HUDEP-2 (cell line): ENCODE measurements at regions not wholly inside any gene's neighbourhood (a gene's known extent, or its start where the extent isn't known, plus 50 kb on each side); places are given as distances from the start of the nearest gene placed in this dataset.

Source experiments
- DNase-seq, 76 experiments: peaks; one replicate each; lab custom pipeline; 2025; ENCODE audit not compliant: unreplicated experiment in 76 of 76; lab: John Stamatoyannopoulos, UW

DNA sequence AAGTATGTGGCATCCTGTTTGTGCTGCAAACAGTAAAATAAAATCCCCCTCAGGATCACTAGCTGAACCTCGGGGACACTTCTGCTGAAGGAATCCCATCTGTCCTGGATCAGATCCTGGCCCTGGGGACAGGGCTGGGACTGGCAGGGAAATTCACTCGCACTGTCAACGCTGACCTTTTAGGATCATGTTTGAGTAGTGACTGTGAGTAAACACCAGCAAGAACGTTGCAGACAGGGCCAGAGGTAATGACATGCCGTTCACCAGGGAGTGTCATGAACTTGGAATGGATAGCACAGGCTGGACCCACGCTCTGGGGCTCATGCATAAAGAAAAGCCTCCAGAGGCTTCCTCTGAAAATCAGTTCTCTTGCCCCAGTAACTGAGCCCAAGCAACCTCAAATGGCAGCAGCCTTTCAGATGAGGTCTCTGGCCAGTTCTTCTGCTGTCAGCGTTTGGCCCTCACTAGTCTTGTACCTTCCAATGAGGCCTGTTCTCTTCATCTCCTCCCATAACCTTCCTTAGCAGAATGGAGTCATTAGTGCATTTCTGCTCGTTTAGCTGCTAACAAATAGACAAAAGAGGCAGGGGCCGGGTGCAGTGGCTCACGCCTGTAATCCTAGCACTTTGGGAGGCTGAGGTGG is 51.0 kb upstream of the BARX2 start:
- DNase-seq, result no peak

DNA sequence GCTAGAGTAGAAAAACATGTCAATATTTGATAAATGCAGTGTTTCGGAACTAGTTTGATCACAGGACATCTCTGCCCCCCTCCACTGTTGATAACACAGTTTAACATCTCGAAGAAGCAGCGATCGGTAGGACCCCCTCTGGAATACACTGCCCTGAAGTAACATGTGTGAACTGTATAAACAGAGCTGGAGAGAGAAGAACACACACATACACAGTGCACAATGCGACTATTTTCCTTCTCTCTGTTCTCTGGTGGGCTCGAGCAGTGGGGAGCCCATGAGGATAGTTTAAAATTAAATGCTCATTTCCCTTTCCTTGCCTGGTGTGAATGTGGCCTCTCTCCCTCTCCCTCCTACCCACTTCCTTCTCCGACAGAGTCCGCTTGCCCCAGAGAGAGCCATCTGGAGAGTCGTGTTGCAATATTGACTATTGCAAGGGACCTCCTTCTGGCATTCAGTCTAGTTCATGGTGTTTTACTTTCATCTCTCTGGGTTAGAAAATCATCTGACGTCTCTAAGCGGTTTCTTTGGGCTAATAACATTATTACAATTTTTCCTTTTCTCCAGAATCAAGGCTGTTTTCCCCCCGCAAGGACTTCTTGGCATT is 51.6 kb upstream of the BARX2 start:
- DNase-seq, result no peak

DNA sequence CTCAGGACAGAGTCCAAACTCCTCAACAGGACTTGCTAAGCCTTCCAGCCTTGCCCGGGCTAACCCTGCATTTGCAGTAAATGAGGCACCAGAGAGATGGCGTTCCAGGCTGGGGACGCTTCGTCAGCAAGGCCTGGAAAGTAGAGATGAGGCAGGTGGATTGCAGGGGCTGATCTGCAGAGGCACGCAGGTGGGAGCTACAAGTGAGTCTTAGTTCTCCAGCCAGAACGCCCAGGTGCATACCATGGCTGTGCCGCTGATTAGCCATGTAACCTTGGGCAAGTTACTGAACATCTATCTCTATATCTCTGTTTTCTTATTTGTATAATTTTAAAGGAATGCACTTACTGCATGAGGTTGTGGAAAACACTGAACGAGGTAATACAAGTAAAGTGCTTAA is 52.7 kb upstream of the BARX2 start:
- no peak for DNase-seq

DNA sequence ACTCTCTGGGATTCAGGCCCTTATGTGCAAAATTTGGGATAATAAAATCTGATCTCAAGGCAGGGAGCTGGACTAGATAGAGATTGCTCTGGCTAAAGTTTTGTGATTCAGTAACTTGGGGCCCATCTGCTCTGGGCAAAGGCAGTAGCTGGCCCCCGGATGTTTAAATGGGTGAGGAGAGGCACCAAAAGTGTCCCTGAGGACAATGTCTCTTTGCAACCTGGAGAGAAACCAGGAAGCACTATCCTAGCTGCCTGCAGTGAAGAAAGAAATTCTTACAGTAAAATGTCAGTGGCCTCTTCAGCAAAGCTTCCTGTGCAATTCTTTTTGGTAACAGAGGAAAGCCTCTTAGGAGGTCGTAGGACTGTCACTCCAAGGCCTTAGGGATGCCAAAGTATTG is 54.6 kb upstream of the BARX2 start:
- no peak for DNase-seq

DNA sequence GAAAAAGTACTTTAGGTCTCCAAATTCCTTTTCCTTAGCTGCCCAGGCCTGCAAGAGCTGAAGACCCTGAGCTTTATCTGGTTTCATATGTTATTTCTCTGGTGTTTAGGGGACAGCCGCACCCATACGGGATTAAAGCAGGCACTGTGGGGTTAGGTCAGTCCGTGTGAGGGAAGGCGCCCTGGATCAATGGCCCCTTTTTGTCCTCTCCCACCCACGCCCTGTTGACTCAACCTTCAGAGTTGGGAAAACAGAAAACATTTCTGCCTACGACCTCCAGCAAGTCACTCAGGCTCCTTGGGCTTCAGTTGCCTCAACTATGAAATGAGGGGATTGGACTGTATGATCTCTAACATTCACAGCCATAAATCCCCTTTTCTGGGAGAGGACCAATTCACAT is 55.2 kb upstream of the BARX2 start:
- DNase-seq, result no peak

DNA sequence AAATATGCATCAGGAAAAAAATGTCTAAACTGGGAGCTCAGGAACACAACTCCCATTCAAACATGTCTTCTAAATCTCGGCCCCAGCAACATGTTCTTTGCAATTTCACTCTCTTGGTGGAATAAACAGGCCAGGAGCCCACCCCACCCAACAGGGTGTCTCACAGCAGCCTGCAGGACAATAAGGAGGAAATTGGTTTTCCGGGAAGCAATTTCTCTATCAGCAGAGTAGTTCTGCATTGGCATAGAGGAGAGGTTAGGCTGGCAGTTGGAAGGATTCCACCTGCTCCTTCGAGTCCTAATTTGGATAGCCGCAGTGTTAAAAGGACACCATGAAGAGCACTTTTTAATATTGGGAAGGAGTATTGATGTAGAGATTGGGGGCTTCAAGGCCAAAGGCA is 55.9 kb upstream of the BARX2 start:
- no peak for DNase-seq

DNA sequence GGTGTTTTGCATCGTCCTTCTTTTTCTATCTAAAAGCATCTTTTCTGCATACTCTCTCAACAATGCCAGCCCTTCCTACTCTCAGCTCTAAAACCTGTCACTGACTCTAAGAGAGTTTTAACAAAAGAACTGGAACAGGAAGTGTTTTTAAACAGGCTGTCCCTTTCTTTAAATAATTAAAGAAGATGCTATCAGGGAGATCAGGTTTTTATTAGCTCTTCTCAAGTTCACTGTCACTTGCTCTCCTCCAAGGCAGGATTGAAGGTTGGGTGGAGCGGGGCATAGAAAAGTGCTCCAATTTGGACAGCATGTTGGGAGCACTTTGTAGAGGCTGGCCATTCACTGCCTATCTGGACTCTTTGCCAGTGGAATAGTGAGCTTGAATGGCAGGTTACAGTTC is 56.4 kb upstream of the BARX2 start:
- no peak for DNase-seq

DNA sequence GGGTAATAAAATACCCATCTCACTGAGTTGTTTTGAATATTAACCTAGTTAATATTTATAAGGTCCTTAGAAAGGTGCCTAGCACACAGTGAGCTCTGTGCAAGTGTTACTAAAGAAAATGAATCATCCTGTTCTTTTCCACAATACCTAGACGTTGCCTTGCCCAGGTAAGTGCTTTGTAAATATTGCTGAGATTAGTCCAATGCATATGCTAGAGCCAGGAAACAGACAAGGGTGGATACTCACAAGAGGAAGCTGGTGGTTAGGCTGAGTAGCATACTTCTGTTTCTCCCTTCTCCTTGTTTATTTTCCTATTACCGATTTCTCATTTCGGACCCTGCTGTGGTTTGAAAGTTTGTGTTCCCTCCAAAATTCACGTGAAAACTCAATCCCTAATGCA is 58.1 kb upstream of the BARX2 start:
- DNase-seq, result no peak

DNA sequence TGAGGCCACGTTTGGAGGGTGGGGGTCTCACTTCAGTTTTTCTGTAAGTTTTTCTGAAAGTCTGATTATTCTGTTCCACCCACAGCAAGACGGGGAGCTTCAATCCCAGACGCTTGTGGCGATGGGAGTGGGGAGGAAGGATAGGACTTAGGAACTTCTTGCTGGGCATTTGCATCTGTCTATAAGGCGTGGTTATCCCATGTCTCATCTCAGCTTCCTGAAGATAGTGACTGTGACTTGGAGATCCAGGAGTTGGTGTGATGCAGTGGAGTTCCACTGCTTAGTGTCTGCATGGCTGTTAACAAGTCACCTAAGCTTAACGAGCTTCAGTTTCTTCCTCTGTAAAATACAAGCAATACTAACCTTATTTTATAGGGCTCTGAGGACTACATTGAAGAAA is 58.9 kb upstream of the BARX2 start:
- DNase-seq, result no peak

DNA sequence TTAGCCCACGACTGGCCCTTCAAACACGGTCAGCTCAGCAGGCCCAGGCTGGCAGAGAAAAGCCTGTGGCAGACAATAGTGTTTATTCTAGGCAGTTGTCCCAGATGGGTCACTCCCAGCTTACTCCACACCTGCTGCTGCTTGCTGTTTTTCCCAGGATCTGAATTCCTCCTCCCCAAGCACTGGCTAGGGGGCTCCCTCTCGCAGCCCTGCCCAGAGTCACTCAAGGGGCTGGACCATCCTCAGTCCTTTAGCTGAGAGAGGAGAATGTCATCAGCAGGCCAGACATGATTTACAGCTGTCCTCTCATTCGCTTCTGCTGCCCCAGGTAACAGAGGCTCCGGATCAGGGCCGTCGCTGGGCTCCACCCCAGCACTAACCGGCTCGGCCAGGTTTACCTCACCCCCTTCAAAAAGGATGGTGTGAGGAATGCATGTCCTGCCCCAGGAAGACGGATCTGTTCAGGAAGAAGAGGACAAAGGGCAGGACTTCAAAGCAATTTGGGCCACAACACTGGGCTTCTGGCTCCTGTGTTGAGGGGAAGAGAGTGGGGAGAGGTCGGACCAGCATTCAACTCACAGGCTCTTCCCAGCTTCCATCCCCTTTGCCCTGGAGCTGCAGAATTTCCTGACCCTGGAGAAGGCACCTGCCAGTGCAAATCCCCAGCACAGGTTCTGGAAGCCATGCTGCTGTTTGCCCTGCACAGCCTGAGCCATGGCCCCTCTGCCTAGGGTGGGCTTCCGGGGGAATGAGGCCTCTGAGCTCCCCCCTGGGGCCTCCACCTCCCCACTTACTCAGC is 59.7 kb upstream of the BARX2 start:
- no peak for DNase-seq

DNA sequence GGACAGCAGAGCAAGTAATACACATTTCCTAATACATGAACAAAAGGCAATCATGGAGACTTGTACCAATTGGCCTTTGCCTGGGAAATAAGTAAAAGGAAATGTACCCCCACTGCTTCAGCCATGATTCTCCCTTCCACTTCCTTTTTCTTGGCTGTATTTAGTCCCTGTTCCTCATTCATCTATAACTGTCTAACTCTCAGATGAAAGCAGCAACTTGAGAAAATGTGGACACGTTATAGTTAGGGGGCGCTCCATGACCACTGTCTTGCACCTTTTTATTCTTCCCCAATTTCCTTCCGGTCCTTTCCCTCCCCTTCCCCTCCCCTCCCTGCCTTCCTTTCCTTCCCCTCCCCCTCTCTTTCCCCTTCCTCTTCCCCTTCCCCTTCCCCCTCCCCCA is 61.3 kb upstream of the BARX2 start:
- no peak for DNase-seq

DNA sequence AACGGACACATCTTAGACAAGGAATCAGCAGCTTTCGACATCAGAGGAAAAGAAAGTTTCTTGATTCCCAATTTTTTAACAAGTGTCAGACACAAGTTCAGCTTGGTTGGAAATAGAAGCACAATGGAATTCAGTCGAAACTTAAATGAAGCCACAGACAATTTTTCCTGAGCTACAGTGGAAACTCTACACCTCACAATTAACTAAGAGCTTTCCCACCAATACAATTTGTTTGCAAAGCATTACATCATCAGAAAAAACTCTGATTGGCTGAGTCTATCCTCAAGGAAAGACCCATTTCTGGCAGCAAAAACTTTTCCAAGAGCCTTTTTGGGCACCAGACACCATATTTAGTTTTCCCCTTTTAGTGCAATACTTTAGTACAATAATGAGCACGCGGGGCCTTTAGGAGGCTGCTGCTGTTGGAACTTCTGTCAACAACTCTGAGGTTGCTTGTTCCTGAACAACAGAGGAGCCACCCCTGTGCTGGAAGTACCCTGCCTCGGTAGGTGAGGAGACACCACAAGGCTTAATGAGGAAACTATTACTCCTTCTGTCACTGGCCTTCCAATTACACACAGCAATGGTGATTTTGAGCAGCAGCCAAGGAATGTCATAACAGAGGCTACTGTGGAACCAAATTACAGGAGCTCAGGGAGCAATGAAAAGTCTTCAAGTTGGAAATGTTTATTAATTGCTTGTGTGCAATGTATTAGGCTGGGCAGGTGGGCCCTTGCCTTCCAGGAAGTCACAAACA is 61.9 kb upstream of the BARX2 start:
- DNase-seq, result no peak

DNA sequence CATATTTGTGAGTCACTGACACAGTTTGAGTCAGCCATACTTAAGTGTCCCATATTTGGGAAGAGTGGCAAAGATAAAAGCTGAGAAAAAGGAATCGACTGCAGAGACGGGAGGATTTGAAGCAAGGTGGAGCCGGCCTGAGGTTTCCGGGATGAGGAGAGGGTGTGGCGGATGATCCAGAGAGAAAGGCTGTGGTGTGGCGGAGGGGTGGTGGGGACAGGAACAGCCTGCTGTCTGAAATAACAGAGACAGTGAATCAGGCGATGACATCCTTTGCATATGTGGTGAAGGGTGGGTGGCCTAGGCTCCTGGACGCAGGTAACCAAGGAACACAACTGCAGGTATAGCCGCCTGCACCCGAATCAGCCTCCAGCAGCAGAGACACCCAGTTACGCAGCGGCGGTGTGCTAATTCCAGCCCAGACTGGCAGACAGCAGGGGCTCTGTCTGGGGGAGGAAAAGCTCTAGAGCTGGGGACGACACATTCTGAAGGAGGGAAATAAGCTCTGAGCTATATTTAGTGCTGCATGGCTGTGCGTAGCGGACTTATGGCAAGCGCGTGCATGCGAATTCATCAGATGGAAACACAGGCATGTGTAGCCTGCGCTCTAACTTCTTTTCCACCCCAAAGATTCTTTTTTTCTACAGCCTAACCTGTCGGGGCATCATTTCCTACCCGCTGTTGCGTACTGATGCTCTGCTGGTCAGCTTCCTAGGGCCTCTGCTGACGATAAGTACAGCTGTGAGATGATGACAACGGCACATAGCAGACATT is 62.7 kb upstream of the BARX2 start:
- DNase-seq, result no peak

DNA sequence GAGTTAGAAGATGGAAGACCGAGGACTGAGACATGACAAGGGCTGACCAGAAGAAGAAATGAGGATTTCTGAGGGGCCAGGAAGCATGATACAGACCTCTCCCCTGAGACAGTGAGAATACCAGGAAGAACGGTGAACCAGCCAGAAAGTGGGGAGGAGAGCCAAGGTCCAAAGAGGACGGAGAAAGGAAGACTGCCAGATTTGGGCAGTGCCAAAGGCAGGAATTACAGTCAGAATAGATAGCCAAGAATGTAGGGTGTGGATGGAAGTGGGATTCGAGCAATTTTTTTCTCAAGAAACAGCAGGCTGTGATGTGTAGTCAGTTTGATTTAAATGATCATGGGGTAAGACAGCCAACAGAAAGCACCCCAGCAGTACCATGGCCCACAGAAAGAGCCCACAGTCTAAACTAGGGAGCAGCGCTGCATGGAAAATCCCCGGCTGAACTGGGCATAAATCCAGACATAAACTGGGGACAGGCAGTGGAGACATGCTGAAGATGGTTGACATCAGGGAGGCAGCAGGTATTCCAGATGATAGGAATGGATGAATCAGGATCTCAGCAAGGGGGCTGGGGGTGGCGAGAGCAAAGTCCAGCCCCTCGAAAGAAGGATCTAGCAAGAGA is 67.3 kb upstream of the BARX2 start:
- no peak for DNase-seq

DNA sequence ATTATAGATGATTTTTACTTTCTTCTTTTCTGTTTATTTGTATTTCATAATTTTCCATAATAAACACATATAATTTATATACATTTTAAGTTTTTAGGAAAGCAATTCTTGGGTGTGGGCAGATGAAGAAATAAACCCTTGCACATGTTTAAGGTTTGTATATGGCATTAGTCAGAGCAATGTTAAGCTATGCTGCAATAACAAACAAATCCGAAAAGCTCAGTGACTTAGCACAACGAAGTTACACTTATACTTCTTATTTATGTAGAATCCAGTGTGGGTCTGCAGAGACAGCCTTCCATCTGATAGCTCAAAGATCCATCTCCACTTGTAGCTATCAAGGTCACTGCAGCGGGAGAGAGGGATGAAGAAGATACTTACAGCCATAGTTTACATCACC is 68.5 kb upstream of the BARX2 start:
- DNase-seq, result no peak

DNA sequence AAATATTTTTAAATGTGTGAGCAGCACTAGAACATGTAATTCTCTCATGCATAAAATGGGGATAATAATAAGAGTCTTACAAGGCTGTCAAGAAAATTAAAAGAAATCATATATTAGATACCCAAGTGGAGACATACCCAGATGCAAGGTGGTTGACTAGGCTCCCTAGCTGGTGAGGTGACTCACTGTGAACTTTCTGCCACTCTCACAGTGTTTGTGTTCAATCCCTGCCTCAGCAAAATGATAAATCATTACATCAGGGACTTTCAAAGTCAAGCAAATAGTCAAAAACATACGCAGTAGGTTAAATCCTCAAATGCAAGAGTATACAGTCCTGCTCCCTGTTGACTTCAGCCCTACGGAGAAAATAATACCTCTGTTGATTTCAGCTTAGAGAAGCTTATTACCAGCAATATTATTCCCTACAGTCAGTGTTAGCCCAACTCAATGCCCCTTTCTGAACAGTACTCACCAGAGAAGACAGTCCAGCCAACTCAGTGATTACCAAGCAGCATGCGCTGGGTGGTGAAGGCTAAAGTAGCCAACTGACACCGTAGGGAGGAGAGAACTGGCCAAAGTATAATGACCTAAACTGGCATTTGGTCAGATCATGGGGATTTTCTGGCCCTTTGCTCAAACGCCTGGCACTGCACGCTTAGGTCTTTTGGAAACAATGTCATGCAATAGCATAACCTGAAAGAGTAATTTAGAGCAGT is 73.1 kb upstream of the BARX2 start:
- DNase-seq, result no peak

DNA sequence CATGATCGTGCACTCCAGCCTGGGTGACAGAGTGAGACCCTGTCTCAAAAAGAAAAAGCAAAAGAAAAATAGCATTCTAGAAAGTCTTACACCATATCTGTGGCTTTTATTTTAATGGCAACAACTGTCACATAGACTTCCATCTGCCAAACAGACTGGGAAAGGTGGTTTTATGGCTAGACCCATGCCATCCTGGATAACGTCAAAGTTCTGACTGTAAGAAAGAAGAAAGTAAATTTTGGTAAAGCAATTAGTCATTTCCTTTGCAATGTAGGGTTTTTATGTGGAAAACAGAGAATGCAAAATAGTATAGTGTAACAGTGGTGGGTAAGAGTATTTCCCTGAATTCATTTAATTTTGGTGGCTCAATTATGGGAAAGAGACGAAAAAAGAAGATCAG is 75.5 kb upstream of the BARX2 start:
- no peak for DNase-seq

DNA sequence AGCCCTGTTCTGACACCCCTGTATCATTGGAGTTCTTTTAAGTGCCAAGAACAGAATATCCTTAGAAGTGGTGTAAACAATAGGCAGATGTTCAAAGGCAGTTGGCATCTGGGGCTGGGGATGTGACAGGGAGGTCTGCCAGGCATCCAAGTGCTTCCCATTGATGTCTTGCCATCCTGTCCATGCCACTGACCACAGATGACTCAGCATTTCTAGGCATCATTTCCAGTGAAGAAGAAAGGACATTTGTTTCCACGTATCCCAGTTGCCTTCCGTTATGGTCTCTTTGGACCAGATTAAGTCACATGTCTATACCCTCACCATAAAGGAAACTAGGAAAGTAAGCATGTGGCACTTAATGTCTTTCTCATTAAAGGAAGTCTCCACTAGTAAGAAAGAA is 76.7 kb upstream of the BARX2 start:
- no peak for DNase-seq

DNA sequence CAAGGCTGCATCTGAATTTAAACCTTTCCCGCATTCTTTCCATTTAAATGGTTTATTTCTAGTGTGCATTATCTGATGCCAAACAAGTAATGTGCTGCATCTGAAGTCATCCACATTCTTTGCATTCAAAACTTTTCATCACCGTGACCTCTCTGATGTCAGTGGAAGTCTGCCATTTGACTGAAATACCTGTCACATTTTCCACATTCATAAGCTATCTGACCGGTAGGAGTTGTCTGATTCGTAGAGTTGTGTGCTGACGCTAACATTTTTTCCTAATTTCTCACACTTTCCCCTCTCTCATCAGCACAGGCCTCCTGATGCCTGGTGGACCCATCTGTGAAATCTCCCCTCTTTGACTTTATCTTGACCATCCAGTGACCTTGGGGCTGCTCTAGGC is 79.9 kb upstream of the BARX2 start:
- DNase-seq, result no peak

DNA sequence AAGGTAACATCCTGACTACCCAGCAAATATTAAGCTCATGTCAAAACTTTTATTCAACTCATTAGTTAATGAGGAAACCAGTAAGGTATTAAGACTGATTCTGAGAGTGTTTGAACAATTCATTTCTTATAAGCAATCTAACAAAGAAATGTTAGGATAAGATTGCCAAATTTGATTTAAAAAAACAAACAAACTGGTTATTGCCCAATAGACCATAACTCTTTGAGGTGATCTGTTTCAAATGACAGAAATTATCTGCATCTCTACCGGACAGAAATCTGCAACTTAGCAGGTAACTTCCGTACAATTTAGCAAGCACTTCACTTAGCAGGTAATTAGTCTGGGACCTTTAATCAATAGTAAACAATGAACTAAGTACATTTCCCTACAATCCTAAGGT is 82.9 kb upstream of the BARX2 start:
- DNase-seq, result no peak
